ENCODE measurements at regions not wholly inside any gene's neighbourhood (a gene's known extent, or its start where the extent isn't known, plus 50 kb on each side); places are given as distances from the start of the nearest gene placed in this dataset.

GRCh38 chr10:3968727-3969126 is 183.7 kb upstream of the KLF6 start:
- H2AFZ ChIP-seq (ENCODE audit: low read length) = no peak overlapping the region
- no peak overlapping the region for H3K23ac ChIP-seq (ENCODE audit: insufficient read length, low read depth, low read length)
- H2BK15ac ChIP-seq (ENCODE audit: low read depth, low read length) = no peak overlapping the region
- no peak overlapping the region for H2AK5ac ChIP-seq (ENCODE audit: insufficient read length, low read length)
- no peaks in the 10 kb centered on the region for H3K79me2 ChIP-seq (ENCODE audit: insufficient read depth, low read length)
- no peak overlapping the region for H3K9ac ChIP-seq (ENCODE audit: extremely low read depth, insufficient read length, low read length)
- no peaks in the 10 kb centered on the region for H3K23me2 ChIP-seq (ENCODE audit: insufficient read length, low read depth, low read length, poor library complexity, severe bottlenecking)
- H3K9me3 ChIP-seq (ENCODE audit: control insufficient read depth, low read depth, low read length) = no peaks in the 10 kb centered on the region
- H4K91ac ChIP-seq (ENCODE audit: insufficient read length, low read depth, low read length) = no peak overlapping the region
- H3K4me2 ChIP-seq (ENCODE audit: insufficient read depth, insufficient read length, low read length) = no peak overlapping the region
- no peak overlapping the region for H2BK20ac ChIP-seq (ENCODE audit: low read depth, low read length, poor library complexity, severe bottlenecking)
- no peak overlapping the region for H4K8ac ChIP-seq (replicated peaks; ENCODE audit: insufficient read length, low read depth, low read length)
- no peak overlapping the region for H3K56ac ChIP-seq (ENCODE audit: insufficient read length, low read depth, low read length)
- no peak for TF ChIP-seq CTCF (conservative IDR thresholded peaks at IDR 0.05)
- no peaks in the 10 kb centered on the region for H3K27me3 Mint-ChIP-seq (ENCODE audit: low read depth)
- WGBS (ENCODE audit: extremely low coverage, insufficient read length, low lambda C conversion rate) = no CpG with 5 or more reads among the region's 6 CpGs
- H2BK5ac ChIP-seq (ENCODE audit: insufficient read length, low read length) = no peak overlapping the region
- no peaks in the 10 kb centered on the region for H3K9me3 Mint-ChIP-seq
- no peak overlapping the region for H2BK120ac ChIP-seq (ENCODE audit: low read depth, low read length, poor library complexity, severe bottlenecking)
- H4K20me1 ChIP-seq (ENCODE audit: control insufficient read depth, insufficient read depth, insufficient read length) = no peaks in the 10 kb centered on the region
- H3K36me3 Mint-ChIP-seq (ENCODE audit: insufficient read depth in 1 of 3, low read depth in 3 of 3) = no peaks in the 10 kb centered on the region; a peak in 1 of 7 replicates
- H3K27ac Mint-ChIP-seq = no peak overlapping the region
- no peaks in the 10 kb centered on the region for H3K4me1 ChIP-seq (ENCODE audit: insufficient read depth, low read length)
- H3K4me1 Mint-ChIP-seq = peaks cover 3 to 8% of the 10 kb centered on the region in 2 experiments; a peak in 2 of 4 replicates
- no peak for DNase-seq
- H3T11ph ChIP-seq (ENCODE audit: low read length) = no peak overlapping the region
- H3K79me1 ChIP-seq (ENCODE audit: insufficient read depth, low read depth, low read length, poor library complexity, severe bottlenecking) = no peaks in the 10 kb centered on the region
- no peak overlapping the region for H3K14ac ChIP-seq (ENCODE audit: insufficient read depth, low read length)
- H4K5ac ChIP-seq (ENCODE audit: insufficient read length, low read depth, low read length) = no peak overlapping the region
- no peak overlapping the region for H3K27ac ChIP-seq (ENCODE audit: insufficient read length, low read depth, low read length)
- H3K4me3 Mint-ChIP-seq = no peak overlapping the region
- no peaks in the 10 kb centered on the region for H3K27me3 ChIP-seq (ENCODE audit: insufficient read depth, low read length)
- H3K18ac ChIP-seq (ENCODE audit: insufficient read length, low read depth, low read length) = no peak overlapping the region
- H3K4ac ChIP-seq (ENCODE audit: low read depth, low read length) = no peak overlapping the region
- H2BK12ac ChIP-seq (ENCODE audit: insufficient read length, low read depth, low read length) = no peak overlapping the region
